ENCODE measurements at regions not wholly inside any gene's neighbourhood (a gene's known extent, or its start where the extent isn't known, plus 50 kb on each side); places are given as distances from the start of the nearest gene placed in this dataset.

DNA sequence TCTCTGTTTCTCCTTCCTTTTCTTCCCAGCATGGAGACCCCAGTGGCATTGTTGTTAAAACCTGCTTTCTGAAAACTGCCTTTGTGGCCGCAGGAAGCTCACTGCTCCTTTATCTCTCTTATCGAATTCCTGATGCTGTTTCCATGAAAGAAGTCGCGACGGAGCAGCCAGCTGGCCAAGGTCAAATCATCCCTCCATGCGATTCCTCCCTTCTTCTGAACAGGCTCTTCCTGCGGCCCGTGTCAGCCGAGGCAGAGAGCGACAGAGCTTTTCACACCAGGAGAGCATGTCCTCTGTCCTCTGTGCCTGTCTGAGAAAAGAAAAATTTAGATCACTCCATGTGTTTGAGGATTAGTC is 242.1 kb upstream of the PITRM1 start:
- intact Hi-C loops (cut with micrococcal nuclease), result no loop called here
- BruUV-seq (replicated peaks), result no TSS peak
- no peaks in the 10 kb centered on the region for H3K27me3 ChIP-seq (ENCODE audit: low read length)
- H2AFZ ChIP-seq (ENCODE audit: low read length), result no peak overlapping the region
- H3K4me2 ChIP-seq (ENCODE audit: low read length), result no peak overlapping the region
- no peaks in the 10 kb centered on the region for H3F3A ChIP-seq (ENCODE audit: low read length, unreplicated experiment)
- H3K36me3 ChIP-seq (ENCODE audit: low read depth, low read length), result no peaks in the 10 kb centered on the region
- CTCF ChIA-PET, result no interaction called here
- POLR2A ChIA-PET (ENCODE audit: unreplicated experiment), result no interaction called here
- no peaks in the 10 kb centered on the region for H3K9me2 ChIP-seq (replicated peaks; ENCODE audit: low read length)
- no peak for ATAC-seq
- H4K20me1 ChIP-seq (ENCODE audit: low read length), result no peaks in the 10 kb centered on the region
- H3K9me3 ChIP-seq (ENCODE audit: low read length), result no peaks in the 10 kb centered on the region
- no peaks in the 10 kb centered on the region for H3K4me1 ChIP-seq (ENCODE audit: insufficient read depth, low read length)
- no peak overlapping the region for H3K4me3 ChIP-seq (ENCODE audit: low read length)
- H3K9ac ChIP-seq (ENCODE audit: low read length), result no peak overlapping the region
- H3K27ac ChIP-seq (ENCODE audit: low read length), result no peak overlapping the region
- no peak for DNase-seq
- H3K79me2 ChIP-seq (ENCODE audit: low read length), result no peaks in the 10 kb centered on the region
- TF ChIP-seq EZH2phosphoT487 (IDR thresholded peaks at IDR 0.05; ENCODE audit: borderline replicate concordance, low read length) (no peak), EZH2 (IDR thresholded peaks at IDR 0.05; ENCODE audit: low read length, unreplicated experiment) (no peak)
- TF ChIP-seq, protein P1, sequence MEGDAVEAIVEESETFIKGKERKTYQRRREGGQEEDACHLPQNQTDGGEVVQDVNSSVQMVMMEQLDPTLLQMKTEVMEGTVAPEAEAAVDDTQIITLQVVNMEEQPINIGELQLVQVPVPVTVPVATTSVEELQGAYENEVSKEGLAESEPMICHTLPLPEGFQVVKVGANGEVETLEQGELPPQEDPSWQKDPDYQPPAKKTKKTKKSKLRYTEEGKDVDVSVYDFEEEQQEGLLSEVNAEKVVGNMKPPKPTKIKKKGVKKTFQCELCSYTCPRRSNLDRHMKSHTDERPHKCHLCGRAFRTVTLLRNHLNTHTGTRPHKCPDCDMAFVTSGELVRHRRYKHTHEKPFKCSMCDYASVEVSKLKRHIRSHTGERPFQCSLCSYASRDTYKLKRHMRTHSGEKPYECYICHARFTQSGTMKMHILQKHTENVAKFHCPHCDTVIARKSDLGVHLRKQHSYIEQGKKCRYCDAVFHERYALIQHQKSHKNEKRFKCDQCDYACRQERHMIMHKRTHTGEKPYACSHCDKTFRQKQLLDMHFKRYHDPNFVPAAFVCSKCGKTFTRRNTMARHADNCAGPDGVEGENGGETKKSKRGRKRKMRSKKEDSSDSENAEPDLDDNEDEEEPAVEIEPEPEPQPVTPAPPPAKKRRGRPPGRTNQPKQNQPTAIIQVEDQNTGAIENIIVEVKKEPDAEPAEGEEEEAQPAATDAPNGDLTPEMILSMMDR (conservative IDR thresholded peaks at IDR 0.05; ENCODE audit: low read depth, low read length), result no peak

DNA sequence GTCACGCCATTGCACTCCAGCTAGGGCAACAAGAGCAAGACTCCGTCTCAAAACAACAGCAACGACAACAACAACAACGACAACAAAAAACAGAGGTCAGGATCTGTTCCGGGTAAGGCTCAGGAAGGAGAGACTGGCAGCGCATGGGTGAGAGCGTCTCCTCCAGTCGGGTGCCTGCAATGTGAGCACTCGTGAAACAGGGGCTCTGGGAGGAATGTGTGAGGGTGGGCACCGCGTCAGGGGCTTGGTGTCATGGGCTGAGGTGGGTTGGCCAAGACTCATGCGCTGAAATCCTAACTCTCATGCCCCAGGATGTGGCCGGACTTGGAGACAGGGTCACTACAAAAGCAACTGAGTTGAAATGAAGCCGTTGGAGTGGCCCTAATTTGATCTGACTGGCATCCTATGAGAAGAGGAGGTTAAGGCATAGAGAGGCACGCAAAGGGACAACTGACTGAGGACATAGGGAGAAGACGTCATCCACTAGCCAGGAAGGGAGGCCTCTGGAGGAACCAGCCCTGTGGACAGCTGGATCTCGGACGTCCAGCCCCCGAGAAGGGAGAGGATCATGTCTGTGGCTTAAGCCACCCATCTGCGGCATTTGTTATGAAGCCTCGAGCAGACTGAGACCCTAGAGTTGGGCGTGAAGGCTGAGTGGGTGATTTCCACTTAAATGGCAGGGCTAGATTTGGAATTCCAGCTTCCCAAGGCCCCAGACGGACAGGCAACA is 241.5 kb upstream of the PITRM1 start:
- BruUV-seq (replicated peaks), result no TSS peak

DNA sequence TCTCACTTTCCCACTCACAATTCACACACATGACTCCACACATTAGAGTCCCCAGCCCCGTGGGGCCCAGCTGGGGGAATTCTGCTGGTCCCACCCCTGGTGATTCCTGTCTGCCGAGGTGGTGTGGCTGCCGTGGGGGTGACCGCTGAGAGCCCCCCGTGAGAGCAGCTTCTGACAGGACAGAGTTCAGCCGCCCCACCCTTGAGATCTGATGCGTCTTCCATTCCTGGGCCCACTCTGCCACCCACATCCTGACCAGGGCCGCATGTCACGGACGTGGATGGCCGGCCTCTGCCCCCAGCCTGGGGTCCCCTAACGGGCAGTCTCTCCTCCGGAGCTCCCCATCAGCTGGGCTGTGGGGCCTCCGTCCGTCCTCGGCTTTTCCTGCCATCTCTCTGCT is 240.1 kb upstream of the PITRM1 start:
- ChIA-PET POLR2A (ENCODE audit: unreplicated experiment) (no interaction called here), CTCF (no interaction called here)
- no peak overlapping the region for H3K4me2 ChIP-seq (ENCODE audit: low read length)
- no peaks in the 10 kb centered on the region for H3K36me3 ChIP-seq (ENCODE audit: low read depth, low read length)
- H3K4me3 ChIP-seq (ENCODE audit: low read length), result no peak overlapping the region
- no peak for ATAC-seq
- no peak overlapping the region for H3K9ac ChIP-seq (ENCODE audit: low read length)
- TF ChIP-seq EZH2phosphoT487 (IDR thresholded peaks at IDR 0.05; ENCODE audit: borderline replicate concordance, low read length) (no peak), EZH2 (IDR thresholded peaks at IDR 0.05; ENCODE audit: low read length, unreplicated experiment) (no peak)
- TF ChIP-seq, protein P1 (conservative IDR thresholded peaks at IDR 0.05; ENCODE audit: low read depth, low read length), result no peak
- no peak overlapping the region for H3K27ac ChIP-seq (ENCODE audit: low read length)
- H3K9me3 ChIP-seq (ENCODE audit: low read length), result no peaks in the 10 kb centered on the region
- intact Hi-C loops (cut with micrococcal nuclease), result no loop called here
- no peaks in the 10 kb centered on the region for H4K20me1 ChIP-seq (ENCODE audit: low read length)
- H3K4me1 ChIP-seq (ENCODE audit: insufficient read depth, low read length), result no peaks in the 10 kb centered on the region
- no peak for DNase-seq
- no TSS peak for BruUV-seq (replicated peaks)
- H3K9me2 ChIP-seq (replicated peaks; ENCODE audit: low read length), result no peaks in the 10 kb centered on the region
- H2AFZ ChIP-seq (ENCODE audit: low read length), result no peak overlapping the region
- H3K79me2 ChIP-seq (ENCODE audit: low read length), result no peaks in the 10 kb centered on the region
- no peaks in the 10 kb centered on the region for H3K27me3 ChIP-seq (ENCODE audit: low read length)
- no peaks in the 10 kb centered on the region for H3F3A ChIP-seq (ENCODE audit: low read length, unreplicated experiment)

More for the DNA sequence above, 241.5 kb upstream of the PITRM1 start:
- Histone ChIP-seq H3K4me3 (ENCODE audit: low read length) (no peak overlapping the region), H3K9me2 (replicated peaks; ENCODE audit: low read length) (no peaks in the 10 kb centered on the region), H3K4me1 (ENCODE audit: insufficient read depth, low read length) (no peaks in the 10 kb centered on the region), H3K27ac (ENCODE audit: low read length) (no peak overlapping the region), H2AFZ (ENCODE audit: low read length) (no peak overlapping the region), H3K4me2 (ENCODE audit: low read length) (no peak overlapping the region), H4K20me1 (ENCODE audit: low read length) (no peaks in the 10 kb centered on the region), H3K9ac (ENCODE audit: low read length) (no peak overlapping the region), H3K9me3 (ENCODE audit: low read length) (no peaks in the 10 kb centered on the region), H3K27me3 (ENCODE audit: low read length) (no peaks in the 10 kb centered on the region), H3K79me2 (ENCODE audit: low read length) (no peaks in the 10 kb centered on the region), H3F3A (ENCODE audit: low read length, unreplicated experiment) (no peaks in the 10 kb centered on the region), H3K36me3 (ENCODE audit: low read depth, low read length) (no peaks in the 10 kb centered on the region)
- TF ChIP-seq EZH2 (IDR thresholded peaks at IDR 0.05; ENCODE audit: low read length, unreplicated experiment) (no peak), EZH2phosphoT487 (IDR thresholded peaks at IDR 0.05; ENCODE audit: borderline replicate concordance, low read length) (no peak)
- TF ChIP-seq, protein P1 (conservative IDR thresholded peaks at IDR 0.05; ENCODE audit: low read depth, low read length), result no peak
- DNase-seq (no peak), ATAC-seq (no peak)
- intact Hi-C loops (cut with micrococcal nuclease), result no loop called here
- ChIA-PET CTCF (no interaction called here), POLR2A (ENCODE audit: unreplicated experiment) (no interaction called here)

Data from PC-3 (cell line).